SW 1271 (cell line): ENCODE measurements at regions not wholly inside any gene's neighbourhood (a gene's known extent, or its start where the extent isn't known, plus 50 kb on each side); places are given as distances from the start of the nearest gene placed in this dataset.

ENCODE experiments used
- DNase-seq, 2 experiments: peaks; one replicate each; lab custom pipeline; 2025; lab: John Stamatoyannopoulos, UW

DNA sequence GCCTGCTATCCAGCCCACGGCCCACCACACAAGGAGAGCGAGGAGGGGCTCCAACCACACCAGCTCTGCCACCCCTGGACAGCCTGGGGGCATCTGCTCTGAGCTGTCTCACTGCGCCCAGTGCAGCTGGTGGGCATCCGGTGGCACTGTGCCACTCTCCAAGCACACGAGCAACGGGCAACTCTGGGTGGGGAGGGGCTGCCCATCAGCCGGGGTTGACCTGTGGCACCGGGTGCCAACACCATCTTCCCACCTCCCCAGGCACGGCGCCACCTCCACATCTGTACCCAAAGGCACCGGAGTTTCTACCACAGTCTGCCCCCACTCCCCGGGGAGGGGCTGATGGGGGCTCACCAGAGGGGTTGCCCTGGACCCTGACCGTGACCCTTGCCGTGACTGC lies 241.8 kb downstream of the RBFOX3 start:
- no peak for DNase-seq

DNA sequence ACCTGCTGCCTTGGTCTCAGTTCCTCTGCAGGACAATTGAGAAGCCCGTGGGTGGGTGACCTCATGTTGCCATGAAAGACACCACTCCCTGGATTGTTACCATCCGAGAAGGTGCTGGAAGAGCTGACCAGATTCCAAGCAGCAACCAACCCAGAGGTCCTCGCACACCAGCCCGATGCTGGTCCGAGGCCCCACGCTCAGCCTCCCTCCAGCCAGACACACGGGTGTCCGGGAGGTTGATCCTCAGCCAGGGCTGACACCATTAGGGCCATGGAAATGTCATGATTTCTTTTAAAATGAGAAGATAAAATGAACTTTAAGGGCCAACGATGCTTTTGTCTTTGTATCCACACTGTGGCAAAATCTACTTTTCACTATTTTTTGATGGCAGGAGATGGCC lies 242.3 kb downstream of the RBFOX3 start:
- no peak for DNase-seq

DNA sequence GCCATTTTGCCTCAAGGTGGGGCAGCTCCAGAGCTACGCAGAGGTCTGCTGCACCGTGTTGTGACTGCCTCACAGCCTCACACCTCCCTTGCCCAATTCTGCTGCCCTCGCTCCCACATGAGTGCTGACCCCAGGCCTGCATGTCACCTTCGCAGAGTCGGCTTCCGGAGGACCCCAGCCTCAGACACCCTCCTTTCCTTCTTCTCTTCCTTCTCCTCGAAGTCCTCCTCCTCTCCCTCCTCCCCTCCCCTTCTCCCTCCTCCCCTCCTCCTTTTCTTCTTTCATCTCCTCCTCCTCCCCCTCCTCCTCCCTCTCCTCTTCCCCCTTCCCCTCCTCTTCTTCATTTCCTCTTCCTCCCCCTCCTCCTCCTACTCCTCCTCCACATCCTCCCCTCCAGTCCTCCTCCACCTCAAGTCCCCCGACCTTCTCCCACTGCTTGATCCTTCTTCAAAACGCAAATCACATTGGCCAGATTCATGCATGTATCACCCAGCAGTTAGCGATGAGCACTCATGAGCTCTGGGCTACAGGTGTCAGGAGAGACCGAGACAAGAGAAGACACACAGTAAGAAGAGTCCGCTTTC lies 243.8 kb downstream of the RBFOX3 start:
- no peak for DNase-seq

DNA sequence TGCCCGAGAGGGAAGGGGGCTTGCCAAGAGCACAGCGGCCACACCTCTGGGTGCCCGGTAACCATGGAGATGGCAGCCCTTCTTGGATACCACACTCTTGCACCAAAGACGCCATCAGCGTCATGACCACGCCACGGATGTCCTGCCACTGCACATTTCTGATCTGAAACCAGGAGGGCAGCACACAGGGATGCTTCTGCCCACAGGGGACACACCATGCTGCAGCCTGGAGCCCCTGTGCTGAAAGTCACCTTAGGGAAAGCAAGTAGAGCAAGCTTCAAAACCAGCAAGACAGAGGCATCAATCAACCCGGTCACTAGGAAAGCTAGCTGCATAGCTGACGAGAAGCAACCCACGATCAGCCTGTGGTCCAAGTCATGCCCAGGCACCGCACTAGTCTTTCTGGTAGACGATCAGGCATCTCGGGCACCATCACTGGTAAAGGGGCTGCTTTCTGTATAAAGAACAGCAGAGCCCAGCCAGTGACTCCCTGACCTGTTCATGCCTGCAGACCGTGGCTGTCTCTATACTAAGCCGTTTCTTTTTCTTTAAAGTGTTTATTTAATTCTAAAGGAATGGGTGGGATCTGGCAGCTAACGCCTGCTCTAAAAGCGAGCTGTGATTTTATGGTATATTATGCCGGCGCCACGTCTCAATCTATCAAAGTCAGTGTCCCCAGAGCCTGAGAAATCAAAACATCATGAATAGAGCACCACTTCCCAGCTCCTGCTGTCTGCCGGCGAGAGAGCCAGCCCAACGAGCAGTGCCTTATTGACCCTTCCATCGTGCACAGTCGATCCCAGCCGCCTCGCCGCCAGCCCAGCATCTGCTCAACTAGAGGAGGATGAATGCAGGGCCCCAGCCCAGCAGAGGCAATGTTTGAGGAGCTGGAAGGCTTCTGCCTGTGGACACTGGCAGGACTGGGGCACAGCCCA lies 244.7 kb downstream of the RBFOX3 start:
- no peak for DNase-seq

DNA sequence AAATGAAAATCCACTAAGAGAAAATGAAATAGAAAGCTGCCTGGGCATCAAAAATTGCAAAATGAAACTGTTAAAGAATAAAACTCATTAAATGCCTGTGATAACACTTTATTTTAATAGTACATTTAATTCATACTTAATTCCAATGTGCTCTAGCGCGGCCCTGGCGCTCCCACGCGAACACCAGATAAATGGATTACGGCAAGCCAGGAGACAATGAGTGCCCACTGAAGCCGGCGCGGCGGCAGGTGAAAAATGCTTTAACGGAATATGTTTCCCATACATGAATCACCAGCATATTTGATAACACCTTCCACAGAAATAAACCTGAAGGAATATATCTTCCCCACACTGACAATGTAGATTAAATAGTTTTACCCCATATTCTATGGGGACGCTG lies 245.5 kb downstream of the RBFOX3 start:
- DNase-seq = no peak

DNA sequence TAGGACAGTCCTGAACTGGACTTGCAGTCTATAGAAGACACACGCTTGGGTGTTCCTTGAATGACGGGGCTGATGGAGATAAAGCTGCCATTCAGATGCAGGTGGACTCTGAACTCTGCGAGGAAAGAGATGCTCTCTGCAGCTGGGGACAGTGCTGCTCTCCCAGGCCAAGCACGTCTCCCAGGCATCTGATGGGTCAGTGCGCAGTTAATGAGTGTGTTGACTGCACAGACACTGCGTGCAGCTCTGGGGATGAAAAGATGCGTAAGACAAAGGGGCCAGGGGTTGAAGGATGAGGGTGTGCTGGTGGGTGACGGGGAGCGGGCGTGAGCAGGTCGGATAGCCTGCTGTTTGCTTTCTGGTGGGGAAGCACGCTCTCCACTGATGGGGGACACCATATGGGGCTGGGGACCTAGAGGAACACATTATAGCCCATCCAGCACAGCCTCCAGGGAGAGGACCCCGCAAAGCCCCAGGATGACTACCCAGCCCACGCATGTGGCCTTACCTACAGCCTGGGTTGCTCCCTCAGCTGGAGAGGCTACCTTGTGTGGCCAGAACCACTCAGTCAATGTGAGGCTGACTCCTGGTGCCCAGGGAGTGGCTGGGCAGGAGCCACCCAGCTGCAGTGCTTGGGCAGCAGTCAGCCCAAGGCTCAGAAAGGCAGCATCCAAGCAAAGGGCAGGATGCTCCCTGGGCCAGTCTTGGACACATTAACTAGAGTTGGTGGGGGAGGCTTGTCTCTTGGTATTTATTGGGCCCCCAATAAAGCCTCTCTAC lies 246.3 kb downstream of the RBFOX3 start:
- DNase-seq = no peak

DNA sequence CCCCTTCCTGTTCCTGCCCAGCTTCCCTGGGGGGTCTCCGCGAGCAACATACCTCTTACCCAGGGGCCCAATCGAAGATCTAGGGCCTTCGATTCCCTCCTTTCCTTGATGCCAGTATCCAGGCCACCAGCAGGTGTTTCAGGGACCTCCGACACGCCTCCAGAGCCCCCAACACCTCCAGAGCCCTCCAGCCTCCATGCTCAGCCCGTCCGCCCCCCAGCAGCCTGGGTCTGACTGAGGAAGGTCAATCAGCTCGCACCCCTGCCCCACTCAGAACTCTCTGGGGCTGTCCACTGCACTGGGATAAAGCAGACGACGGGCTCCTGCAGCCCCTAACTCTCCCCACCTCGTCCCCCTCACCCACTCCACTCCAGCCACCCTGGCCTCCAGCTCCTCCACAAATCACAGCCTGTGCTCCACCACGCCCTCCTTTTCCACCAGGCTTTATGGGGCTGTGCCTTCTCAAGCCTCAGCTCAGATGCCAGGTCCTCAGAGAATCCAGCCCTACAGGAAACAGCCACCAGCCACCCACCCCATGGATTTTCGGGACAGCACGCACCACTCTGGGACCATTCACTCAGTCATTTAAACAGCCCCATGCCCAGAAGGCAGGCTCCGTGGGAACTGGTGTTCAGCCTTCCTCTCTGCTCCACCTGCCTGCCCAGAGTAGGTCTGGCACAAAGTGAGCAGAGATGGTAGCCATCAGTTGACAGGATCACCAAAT lies 247.1 kb downstream of the RBFOX3 start:
- no peak for DNase-seq

DNA sequence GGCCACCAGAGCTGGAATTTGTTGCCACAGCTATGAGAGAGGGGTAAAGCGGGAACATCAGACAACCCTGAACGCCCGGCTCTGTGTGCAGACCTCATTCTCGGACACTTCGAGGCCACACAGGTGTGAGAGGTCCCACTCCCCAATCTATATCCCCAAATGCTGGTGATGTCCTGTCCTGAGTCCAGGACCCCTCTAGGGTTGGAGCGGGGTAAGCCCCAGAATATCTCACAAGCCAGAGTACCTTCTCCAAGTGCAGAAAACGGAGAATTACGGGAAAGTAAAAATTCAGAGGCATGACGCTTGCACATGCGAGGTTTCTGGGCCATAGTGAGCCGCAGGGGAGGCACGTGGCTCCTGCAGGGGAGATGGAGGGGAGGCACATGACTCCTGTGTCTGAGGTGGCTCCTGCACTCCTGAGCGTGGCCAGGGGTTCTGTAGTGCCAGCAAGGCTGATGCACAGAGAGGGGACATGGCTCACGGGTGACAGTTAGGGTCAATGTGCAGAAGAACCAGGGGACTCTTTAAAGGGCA lies 248.0 kb downstream of the RBFOX3 start:
- no peak for DNase-seq

DNA sequence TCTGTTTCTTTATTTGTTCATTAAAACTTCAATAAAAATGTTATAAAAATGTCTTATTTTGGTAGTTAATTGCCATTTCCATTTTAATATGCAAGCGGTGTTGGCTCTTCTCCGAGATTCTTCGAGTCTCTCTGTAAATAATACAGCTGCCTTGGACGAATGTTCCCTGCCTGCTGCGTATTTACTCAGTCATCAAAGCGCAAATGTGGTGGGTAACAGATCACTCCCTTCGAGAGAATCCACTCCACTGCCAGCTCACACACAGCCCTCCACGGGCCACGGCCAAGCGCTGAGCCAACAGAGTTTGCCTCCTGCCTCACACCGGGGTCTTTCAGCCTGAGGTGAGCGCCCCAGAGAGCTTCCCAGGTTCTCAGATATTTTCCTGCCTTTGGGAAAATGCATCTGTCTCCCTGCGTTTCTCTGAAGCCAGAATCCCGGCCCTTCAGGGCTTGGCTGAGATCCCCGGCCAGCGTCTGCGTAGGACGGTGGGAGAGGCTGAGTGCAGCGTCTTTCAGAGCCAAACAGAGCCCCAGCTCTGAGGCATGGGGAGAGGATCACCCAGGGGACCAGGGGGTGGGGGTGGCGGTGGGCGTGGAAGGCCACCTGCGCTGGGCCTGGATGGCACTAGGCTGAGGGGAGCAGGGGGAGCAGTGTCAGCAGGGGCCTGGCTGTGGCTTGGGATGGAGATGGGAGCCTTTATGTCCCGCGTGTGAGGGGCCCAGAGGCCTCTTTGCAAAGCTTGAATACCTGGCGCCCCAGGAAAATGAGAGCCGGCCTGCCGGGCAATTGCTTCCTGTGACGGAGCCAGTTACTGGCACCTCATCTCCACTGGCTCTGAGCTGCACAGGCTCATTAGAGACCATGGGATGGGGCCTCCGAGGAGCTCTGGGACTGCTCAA lies 248.7 kb downstream of the RBFOX3 start:
- DNase-seq = no peak

DNA sequence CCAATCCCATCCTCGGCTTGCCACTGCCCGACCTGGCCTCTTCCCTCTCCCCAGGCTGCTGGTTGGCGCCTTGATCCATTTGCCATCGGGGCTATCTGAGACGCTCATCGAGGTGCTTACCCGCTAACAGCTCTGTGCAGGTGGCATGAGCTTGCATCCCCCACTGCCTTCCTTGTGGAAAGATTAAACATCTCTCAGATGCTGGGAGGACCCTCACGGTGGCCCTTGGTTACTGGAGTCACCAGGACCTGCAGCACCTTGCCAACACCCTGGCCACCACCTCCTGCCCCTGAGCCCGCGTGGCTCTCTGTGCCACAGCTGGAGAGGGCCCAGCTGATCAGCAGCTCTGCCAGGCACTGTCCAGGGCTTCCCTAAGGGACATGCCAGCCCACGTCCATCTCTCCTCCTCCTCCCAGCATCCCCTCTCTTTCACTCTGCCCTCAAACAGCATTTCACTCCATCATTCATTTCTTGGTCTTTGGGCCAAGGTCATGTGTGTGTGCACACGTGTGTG lies 249.6 kb downstream of the RBFOX3 start:
- DNase-seq = no peak

DNA sequence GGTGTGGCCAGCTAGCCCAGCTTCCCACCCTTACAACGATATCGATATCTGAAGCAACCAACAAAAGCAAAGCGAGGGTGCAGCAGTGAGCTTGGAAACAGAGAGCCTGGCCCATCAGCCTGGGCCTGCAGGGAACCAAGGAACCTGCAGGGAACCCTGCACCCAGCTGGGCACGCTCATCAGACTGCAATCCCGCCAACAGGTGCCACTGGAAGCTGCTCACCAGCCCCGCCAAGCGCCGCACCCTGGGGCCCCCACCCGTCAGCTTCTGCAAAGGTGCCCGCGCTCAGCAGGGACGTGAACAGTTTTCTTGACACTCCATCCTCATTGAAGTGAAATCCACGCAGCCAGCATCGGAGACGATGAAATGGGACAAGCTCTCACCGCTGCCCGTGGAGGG lies 250.7 kb downstream of the RBFOX3 start:
- no peak for DNase-seq

DNA sequence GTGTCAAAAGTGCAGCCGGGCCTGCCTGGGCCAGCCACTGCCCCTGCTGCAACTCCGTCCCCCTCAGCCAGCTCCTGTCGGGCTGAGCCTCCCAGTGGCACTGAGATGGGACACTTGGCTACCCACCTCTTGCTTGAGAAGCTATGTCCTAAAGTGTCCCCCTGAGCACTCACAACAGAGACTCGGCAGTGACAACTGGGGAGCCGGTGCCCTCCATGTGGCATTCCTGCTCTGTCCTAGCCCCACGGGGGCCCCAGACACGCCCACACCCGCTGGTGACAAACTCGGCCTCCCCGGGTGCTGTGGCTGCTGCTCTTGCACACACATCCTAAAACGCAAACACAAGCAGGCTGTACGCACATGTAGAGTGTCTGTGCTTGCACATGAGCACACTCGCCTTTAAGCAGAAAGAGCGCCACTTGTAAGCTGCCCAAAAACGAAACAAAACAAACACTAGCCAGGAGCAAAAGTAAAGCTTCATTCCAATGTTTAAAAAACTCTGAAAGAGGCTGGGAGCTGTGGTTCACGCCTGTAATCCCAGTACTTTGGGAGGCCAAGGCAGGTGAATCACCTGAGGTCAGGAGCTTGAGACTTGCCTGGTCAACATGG lies 253.9 kb downstream of the RBFOX3 start:
- no peak for DNase-seq

DNA sequence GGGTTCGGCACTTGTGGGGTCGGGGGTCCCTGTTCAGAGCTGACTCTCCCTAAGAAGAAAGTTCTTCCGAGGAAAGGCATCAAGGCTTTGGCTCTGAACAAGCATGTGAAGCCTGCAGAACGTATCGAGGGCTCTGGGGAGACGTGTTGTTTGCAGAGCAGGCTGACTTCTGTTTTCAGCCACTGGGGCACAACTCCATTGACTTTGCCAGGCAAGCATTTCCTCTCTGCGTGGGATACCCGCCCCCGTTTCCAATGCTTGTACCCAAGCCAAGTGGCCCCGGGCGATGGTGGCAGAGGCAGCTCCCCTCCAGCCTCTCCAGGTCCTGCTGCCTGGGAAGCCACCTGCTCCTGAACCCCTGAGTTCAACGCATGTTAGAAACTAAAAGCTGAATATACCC lies 255.7 kb downstream of the RBFOX3 start:
- no peak for DNase-seq

DNA sequence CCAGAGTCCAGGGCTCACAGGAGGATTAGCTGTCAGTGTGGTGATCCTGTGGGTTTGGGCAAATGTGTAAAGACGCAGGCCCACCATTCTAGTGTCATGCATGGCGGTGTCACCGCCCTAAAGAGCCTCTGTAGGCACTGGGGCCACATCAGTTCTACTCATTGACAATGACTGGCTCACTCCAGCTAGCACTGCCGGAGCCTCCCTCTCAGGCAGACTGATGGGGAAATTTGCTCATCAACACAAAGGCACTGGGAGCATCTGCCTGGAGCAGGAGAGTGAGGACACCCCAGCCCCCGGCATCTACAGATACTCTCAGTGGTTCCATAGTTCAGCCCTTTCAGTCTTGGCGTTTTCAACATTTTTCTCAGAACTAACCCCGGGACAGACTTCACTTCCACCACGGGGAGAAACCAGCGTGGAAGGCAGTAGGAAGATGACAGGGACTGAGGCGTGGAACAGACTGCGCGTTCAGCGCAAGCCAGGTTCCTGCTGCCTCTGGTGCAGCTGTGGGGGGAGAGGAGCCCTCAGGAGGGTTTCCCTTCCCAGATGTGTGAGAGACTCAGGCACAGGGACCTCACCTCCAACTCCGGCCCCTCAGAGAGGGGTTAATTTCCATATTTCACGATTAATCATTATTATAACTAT lies 256.6 kb downstream of the RBFOX3 start:
- DNase-seq = no peak

DNA sequence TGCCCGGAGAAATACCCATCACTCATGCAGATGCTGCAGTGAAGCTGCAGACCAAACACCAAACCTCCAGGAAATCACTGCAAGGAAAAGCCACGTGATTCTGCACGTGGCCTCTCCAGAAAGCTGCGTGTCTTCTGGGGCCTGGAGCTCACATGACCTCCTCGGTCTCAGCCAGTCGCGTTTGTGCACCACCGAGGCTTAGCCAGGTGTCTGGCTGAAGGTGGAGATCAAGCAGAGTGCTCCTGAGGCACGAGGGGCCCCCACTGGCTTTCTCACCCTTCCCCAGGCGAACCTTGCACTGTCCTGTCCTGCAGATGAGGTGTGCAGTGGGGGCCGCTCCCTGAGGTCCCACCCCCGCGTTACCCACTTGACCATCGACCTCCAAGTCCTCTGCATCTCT lies 257.3 kb downstream of the RBFOX3 start:
- no peak for DNase-seq

DNA sequence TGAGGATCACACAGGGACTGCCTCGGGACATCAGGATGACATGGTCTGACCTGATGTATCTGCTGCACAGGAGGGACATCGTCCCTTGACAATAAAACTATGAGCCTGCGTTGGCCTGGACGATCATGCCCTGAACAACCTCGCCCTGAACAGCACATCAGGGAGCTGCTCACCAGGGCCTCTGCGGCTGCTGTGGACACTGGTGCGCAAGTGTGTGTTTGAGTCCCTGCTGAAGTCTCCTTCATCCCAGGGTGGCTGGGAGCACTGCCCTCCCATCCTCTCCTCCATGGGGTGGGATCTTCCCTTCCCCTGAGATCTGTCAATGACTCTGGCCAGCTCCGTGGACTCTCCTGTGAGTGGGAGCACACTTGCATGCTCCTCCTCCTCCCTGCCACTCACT lies 257.8 kb downstream of the RBFOX3 start:
- no peak for DNase-seq

DNA sequence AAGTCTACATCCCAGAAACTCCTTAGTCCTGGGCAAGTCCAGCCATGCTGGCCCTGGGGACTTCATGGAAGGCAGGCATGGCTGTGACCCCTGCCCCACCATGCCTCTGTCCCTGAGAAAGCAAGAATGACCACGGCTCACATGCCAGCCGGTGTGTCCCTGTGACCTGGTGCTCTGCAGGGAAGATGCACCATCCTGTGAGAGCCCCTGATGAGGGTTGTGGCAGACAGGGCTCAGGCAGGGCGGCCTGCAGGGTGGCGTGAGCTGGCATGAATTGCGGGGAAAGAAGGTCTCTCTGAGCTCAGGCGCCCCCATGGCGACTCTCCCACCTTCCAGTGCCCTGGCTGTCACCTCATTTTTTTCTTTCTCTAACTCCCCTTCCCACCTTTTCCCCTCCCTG lies 260.3 kb downstream of the RBFOX3 start:
- DNase-seq = no peak

DNA sequence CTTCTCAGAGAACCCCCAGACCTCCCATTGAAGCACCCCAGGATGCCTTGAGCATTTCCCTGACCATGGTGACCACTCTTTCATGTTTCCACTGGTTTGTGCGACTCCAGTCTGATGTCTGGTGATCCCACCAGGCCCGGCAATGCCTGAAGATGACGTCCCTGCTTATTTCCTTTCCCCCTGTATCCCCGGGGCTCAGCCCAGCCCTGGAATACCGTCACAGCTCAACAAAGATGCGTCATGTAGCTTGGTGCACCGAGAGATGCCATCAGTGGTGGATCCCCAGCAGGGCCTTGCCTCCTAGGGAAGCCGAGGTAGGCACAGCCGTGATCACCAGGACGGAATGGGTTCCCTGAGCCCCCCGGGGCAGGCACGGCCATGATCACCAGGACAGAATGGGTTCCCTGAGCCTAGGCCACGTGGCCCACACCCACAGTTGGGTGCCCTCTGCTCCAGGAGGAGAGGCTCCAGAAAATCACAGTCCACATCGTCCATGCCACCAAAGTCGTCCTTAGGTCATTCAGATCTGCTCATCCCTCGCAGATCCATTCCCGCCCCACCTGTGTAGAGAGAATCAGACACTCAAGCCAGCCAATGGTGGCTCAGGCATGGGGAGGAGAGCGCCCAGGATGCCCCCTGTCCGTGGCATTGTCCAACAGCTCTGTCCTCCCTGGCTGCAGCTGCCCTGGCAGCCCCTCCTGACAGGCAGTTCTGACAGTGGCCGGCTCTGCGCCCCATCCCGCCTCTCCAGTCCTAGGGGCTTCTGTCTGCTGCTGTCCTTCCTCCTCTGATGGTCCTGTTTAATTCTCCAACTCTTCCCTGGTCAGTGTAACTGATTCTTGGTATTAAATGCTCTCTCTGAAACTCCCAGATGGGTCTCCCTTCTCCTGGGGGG lies 261.1 kb downstream of the RBFOX3 start:
- DNase-seq = no peak

DNA sequence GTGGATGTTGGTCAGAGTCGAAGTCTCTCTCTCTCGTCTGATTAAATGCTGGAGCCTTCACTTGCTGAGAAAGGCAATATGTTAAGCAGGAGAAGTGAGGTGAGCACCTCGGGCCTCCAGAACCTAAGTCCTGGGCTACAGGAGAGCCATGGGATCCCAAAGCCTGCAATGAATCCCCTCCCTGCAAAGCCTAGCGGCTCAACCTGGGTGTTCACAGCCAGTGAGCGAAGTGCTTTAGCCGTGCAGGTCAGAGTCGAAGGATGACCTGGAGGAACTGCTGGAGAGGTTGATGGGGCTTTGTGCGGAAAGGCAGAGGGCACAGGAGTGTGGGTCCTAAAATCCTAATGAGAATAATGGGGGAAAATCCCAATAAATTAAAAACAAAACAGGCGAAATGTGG lies 267.8 kb downstream of the ENGASE start:
- DNase-seq = no peak
